ENCODE measurements at regions not wholly inside any gene's neighbourhood (a gene's known extent, or its start where the extent isn't known, plus 50 kb on each side); places are given as distances from the start of the nearest gene placed in this dataset.

DNA sequence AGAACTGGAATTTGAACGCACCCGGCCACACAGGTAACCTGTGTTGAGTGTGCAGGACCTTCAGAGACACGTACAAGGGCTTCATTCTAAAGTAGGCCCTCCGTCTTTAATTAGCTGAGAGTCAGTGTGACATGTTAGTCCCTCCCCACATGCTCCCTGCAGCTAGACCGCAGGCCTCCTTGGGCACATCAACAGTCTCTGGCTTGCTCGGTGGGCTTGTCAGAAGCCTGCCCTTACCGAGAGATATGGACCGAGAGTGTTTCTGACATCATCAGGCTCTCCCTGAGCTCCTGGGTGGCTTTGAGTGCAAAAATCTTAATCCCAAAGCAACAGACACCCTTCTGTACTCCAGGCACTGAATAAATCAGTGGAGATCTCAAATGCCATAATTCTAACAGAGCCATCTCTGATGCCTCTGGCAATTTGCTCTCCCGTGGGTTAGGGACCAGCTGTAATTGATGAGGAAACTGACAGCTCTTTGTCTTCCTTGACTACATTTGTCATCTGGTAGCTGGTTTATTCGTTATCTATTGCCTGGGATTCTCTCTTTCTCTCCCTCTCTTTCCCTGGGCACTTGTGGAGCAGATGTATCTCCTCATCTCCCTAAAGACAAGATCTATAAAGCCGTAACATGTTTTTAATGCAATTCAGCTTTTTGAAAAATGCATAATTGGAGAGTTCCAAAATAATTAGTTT, 850.6 kb downstream of the TYW1 start:
- Mint-ChIP-seq H3K9me3 (peaks cover 39% of the 10 kb centered on the region), H3K27me3 (ENCODE audit: low read depth) (no peaks in the 10 kb centered on the region), H3K36me3 (ENCODE audit: low read depth) (no peaks in the 10 kb centered on the region), H3K4me3 (ENCODE audit: low read depth) (no peak overlapping the region), H3K27ac (no peak overlapping the region), H3K4me1 (ENCODE audit: low read depth) (no peaks in the 10 kb centered on the region)
- intact Hi-C loops (cut with micrococcal nuclease), result no loop called here
- DNase-seq (ENCODE audit: low spot score), result no peak

DNA sequence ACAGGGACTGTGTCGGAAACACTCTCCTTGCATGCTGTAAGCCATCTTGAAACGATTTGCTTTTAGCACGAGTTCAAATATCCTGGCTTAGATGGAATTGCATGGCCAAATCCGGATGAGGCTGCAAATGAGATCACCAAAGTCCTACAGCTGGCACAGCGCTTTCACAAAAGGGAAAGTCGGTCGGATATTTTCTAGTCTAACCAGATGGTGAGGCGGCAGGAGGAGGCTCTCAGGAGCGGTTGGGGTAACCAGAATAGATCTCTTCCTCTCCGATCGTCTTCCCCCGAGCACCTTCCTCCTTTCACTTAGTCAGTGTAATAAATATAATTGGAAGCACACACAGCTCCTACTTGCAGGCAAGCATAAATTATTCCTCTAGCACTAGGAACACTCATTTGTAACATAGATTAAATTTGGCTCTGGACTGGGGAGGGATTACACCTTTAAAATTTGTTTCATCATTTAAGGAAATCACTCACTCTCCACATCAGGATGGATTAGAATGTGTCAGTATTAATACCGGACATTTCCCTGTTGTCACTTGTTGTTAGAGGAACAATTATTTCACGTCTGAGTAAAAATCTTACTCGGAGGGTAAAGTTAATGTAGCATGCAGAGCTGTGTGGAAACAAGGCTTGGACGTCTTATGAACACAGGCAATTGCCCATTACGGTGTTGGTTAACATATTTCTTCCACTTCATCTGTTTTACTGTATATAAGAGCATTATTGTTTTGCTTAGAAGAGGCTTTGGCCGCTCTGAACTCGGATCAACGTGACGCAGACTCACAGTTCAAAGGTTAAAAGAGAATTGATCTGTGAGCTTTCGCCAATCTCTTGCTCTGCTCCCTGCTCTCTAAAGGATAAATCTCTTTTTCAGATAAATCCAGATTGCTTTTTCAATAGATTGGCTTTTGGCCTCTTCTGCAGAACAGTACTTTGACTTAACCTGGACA, 857.9 kb downstream of the TYW1 start:
- Mint-ChIP-seq H3K27ac (no peak overlapping the region), H3K4me3 (ENCODE audit: low read depth) (no peak overlapping the region), H3K36me3 (ENCODE audit: low read depth) (no peaks in the 10 kb centered on the region), H3K9me3 (peaks cover 61% of the 10 kb centered on the region), H3K27me3 (ENCODE audit: low read depth) (no peaks in the 10 kb centered on the region), H3K4me1 (ENCODE audit: low read depth) (no peaks in the 10 kb centered on the region)
- intact Hi-C loops (cut with micrococcal nuclease), result no loop called here
- no peak for DNase-seq (ENCODE audit: low spot score)

DNA sequence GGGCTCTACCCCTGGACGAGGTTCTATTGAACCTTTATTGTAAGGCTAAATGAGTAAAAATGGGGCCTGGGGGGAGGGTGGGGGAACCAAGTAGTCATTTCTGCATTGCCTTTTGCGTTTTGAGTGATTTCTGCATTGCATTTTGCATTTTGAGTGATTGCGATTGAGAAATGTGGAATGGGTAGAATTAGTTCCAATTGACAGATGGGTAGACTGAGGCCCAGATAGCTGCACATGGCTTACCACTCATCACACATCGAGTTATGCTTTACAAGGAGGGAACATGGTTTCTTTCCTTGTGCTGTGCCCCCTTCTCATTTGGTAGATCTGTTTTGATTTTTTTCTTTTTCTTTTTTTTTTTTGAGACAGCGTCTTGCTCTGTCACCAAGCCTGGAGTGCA, 858.7 kb downstream of the TYW1 start:
- H3K27ac Mint-ChIP-seq, result no peak overlapping the region
- H3K4me3 Mint-ChIP-seq (ENCODE audit: low read depth), result no peak overlapping the region
- H3K36me3 Mint-ChIP-seq (ENCODE audit: low read depth), result no peaks in the 10 kb centered on the region
- intact Hi-C loops (cut with micrococcal nuclease), result no loop called here
- H3K27me3 Mint-ChIP-seq (ENCODE audit: low read depth), result no peaks in the 10 kb centered on the region
- H3K4me1 Mint-ChIP-seq (ENCODE audit: low read depth), result no peaks in the 10 kb centered on the region
- peaks cover 61% of the 10 kb centered on the region for H3K9me3 Mint-ChIP-seq
- no peak for DNase-seq (ENCODE audit: low spot score)

DNA sequence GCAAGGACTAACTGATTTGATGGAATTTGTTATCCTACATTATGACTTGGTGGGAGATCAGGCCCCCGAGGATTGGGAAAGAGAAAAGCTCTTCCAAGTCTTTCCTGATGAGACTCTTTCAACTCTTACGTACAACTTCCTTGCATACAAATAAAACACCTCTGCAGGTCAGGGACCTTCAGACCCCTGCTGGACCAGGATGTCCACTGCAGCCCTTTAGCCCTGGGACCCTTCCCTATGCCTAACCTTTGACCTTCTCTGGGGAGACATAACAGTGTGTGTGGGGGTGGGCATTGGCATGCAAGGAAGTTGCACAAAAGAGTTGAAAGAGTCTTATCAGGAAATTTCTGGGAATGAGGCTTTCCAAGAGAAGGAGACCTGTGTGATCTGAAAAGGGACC, 859.4 kb downstream of the TYW1 start:
- Mint-ChIP-seq H3K36me3 (ENCODE audit: low read depth) (no peaks in the 10 kb centered on the region), H3K27ac (no peak overlapping the region), H3K4me3 (ENCODE audit: low read depth) (no peak overlapping the region), H3K27me3 (ENCODE audit: low read depth) (no peaks in the 10 kb centered on the region), H3K4me1 (ENCODE audit: low read depth) (no peaks in the 10 kb centered on the region), H3K9me3 (peaks cover 59% of the 10 kb centered on the region)
- intact Hi-C loops (cut with micrococcal nuclease), result no loop called here
- no peak for DNase-seq (ENCODE audit: low spot score)

DNA sequence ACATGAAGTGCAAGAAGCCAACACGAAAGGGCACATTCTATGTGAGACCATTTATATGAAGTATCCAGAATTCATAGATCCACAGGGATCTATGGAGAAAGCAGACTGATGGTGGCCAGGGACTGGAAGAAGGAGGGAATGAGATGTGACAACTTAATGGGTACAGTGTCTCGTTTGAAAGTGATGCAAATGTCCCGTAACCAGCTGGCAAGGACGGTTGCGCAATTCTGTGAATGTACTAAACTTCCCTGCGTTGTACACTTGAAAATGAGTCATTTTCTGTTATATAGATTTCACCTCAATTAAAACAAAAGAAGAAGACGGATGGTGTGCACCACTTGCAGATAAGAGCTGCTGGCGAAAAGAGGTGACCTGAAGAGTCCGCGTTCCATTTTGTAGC, 861.1 kb downstream of the TYW1 start:
- no peak overlapping the region for H3K27ac Mint-ChIP-seq
- H3K4me3 Mint-ChIP-seq (ENCODE audit: low read depth), result no peak overlapping the region
- no peak for DNase-seq (ENCODE audit: low spot score)
- intact Hi-C loops (cut with micrococcal nuclease), result no loop called here
- H3K36me3 Mint-ChIP-seq (ENCODE audit: low read depth), result no peaks in the 10 kb centered on the region
- H3K4me1 Mint-ChIP-seq (ENCODE audit: low read depth), result no peaks in the 10 kb centered on the region
- peaks cover 58% of the 10 kb centered on the region for H3K9me3 Mint-ChIP-seq
- no peaks in the 10 kb centered on the region for H3K27me3 Mint-ChIP-seq (ENCODE audit: low read depth)

DNA sequence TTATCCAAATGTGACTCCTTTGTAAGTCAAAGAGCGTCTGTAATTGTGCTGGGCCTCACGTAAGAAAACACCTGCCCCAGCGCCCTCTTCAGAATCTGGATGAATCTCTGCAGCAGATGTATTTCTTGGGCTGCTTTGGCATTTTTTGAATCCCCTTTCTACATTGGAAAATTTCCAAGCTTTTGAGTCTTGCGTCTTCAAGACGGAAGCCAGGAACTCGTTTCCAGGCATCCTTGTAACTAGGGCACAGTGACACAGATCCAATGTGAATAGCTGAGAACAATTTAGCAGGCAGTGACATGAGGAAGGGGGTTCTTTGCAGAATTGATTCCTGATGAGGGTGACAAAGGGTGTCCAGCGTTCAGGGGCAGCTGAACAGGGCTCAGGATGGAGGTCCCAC, 862.3 kb downstream of the TYW1 start:
- peaks cover 54% of the 10 kb centered on the region for H3K9me3 Mint-ChIP-seq
- intact Hi-C loops (cut with micrococcal nuclease), result no loop called here

DNA sequence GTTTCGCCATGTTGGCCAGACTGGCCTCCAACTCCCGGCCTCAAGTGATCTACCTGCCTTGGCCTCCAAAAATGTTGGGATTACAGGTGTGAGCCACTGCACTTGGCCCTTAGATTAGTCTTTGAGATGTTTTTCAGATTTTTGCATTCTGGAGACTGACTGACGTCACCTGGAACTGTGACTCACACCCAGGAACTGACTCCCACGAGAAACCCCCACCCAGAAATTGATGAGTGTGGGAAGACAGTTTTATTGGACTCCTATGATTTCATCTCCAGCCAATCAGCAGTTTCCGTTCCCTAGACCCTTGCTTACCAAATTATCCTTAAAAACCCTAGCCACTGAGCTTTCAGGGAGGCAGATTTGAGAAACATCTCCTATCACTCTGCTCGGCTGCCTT, 867.3 kb downstream of the TYW1 start:
- no peak for DNase-seq (ENCODE audit: low spot score)
- Mint-ChIP-seq H3K4me1 (ENCODE audit: low read depth) (no peaks in the 10 kb centered on the region), H3K27me3 (ENCODE audit: low read depth) (no peaks in the 10 kb centered on the region), H3K27ac (no peak overlapping the region), H3K9me3 (peaks cover 43% of the 10 kb centered on the region), H3K36me3 (ENCODE audit: low read depth) (no peaks in the 10 kb centered on the region), H3K4me3 (ENCODE audit: low read depth) (no peak overlapping the region)
- intact Hi-C loops (cut with micrococcal nuclease), result no loop called here

More for the DNA sequence above, 862.3 kb downstream of the TYW1 start:
- Mint-ChIP-seq H3K4me3 (ENCODE audit: low read depth) (no peak overlapping the region), H3K27me3 (ENCODE audit: low read depth) (no peaks in the 10 kb centered on the region), H3K27ac (no peak overlapping the region), H3K36me3 (ENCODE audit: low read depth) (no peaks in the 10 kb centered on the region), H3K4me1 (ENCODE audit: low read depth) (no peaks in the 10 kb centered on the region)
- no peak for DNase-seq (ENCODE audit: low spot score)

DNA sequence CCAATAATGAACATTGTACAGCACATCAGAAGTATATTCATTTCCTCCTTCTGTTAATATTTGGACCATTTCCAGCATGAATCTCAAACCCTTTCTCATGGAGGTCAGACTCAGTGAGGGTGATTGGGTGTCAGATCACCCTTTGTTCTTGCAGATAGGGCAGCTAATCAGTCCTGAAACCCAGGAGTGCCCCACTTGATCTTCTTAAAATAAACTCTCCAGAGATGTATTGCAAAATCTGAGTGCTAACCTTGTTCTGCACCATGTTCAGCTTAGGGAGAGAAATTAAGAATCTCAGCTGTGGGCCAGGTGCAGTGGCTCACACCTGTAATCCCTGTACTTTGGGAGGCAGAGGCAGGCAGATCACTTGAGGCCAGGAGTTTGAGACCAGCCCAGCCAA, 869.4 kb downstream of the TYW1 start:
- no peak overlapping the region for H3K27ac Mint-ChIP-seq
- no peaks in the 10 kb centered on the region for H3K27me3 Mint-ChIP-seq (ENCODE audit: low read depth)
- DNase-seq (ENCODE audit: low spot score), result no peak
- H3K36me3 Mint-ChIP-seq (ENCODE audit: low read depth), result peaks cover 3% of the 10 kb centered on the region
- H3K4me1 Mint-ChIP-seq (ENCODE audit: low read depth), result no peaks in the 10 kb centered on the region
- H3K9me3 Mint-ChIP-seq, result peaks cover 51% of the 10 kb centered on the region
- intact Hi-C loops (cut with micrococcal nuclease), result no loop called here
- H3K4me3 Mint-ChIP-seq (ENCODE audit: low read depth), result no peak overlapping the region

DNA sequence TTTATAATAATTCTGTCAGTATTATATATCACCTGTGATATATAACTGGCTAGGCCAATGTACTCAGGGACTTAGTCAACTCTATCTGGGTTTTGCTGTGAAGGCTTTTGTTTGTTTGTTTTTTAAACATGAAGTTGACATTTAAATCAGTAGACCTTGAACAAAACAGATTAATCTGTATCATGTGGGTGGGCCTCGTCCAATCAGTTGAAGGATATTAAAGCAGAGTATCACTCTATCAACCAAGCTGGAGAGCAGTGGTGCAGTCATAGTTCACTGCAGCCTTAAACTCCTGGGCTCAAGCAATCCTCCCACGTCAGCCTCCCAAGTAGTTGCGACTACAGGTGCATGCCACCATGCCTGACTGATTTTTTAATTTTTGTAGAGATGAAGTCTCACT, 870.2 kb downstream of the TYW1 start:
- H3K4me3 Mint-ChIP-seq (ENCODE audit: low read depth), result no peak overlapping the region
- peaks cover 49% of the 10 kb centered on the region for H3K9me3 Mint-ChIP-seq
- intact Hi-C loops (cut with micrococcal nuclease), result no loop called here
- H3K27me3 Mint-ChIP-seq (ENCODE audit: low read depth), result no peaks in the 10 kb centered on the region
- H3K4me1 Mint-ChIP-seq (ENCODE audit: low read depth), result no peaks in the 10 kb centered on the region
- peaks cover 3% of the 10 kb centered on the region for H3K36me3 Mint-ChIP-seq (ENCODE audit: low read depth)
- no peak overlapping the region for H3K27ac Mint-ChIP-seq
- no peak for DNase-seq (ENCODE audit: low spot score)

DNA sequence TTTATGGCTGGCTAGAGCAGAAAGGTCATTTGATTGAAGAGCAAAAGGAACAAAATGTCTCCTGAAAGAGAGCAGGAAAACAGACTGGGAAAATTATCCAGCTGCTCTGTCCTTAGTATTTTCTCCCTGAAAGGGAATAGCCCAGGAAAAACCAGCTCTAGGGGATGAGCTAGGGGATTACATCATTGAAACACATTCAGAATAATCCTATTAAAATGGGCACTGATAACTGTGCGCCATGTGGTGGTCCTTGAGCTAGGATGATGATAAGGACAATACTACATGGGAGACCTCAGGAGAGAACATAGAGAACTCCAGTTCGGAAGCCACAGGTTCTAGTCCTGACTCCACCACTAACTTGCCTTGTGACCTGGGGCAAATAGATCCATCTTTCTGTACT, 873.8 kb downstream of the TYW1 start:
- Mint-ChIP-seq H3K4me3 (ENCODE audit: low read depth) (no peak overlapping the region), H3K27me3 (ENCODE audit: low read depth) (no peaks in the 10 kb centered on the region), H3K9me3 (peaks cover 34% of the 10 kb centered on the region), H3K4me1 (ENCODE audit: low read depth) (no peaks in the 10 kb centered on the region), H3K36me3 (ENCODE audit: low read depth) (peaks cover 3% of the 10 kb centered on the region), H3K27ac (no peak overlapping the region)
- intact Hi-C loops (cut with micrococcal nuclease), result no loop called here
- DNase-seq (ENCODE audit: low spot score), result no peak

DNA sequence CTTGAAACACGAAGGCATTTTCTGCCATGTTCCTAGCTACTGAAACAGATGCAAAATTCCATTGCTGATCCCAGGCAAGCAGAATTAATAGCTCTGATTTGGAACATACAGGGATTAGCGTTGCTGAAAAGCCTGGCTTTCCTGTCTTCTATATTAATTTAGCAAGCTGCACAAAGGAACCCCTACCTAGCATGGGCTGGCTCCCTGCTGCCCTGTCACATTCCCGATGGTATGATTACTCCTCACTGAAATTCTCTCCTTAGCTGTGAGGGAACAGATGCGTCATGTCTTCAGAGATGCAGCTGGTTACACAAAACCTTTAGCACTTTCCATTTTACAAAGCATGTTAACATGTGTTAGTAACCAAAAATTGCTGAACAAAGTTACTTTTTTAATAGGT, 878.9 kb downstream of the TYW1 start:
- intact Hi-C loops (cut with micrococcal nuclease), result no loop called here

DNA sequence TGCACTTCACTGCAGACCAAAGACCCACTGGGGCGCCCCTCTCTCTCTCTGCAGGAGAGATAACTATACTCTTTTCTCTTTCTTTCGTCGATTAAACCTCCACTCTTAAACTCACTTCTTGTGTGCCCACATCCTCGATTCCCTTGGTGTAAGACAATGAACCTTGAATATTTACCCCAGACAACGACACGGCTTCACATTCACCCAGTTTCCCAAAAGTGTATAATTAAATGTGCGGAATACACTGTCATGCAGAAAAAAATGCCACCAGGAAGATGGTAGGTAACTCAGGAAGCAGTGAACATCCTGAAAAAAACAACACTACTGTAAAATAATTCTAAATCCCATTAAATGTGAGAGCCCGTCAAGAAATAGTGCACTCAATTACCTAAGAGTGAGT, 882.2 kb downstream of the TYW1 start:
- Mint-ChIP-seq H3K27ac (no peak overlapping the region), H3K4me3 (ENCODE audit: low read depth) (no peak overlapping the region), H3K36me3 (ENCODE audit: low read depth) (no peaks in the 10 kb centered on the region), H3K9me3 (peaks cover 60% of the 10 kb centered on the region), H3K27me3 (ENCODE audit: low read depth) (no peaks in the 10 kb centered on the region), H3K4me1 (ENCODE audit: low read depth) (no peaks in the 10 kb centered on the region)
- DNase-seq (ENCODE audit: low spot score), result no peak
- intact Hi-C loops (cut with micrococcal nuclease), result no loop called here

More for the DNA sequence above, 878.9 kb downstream of the TYW1 start:
- Mint-ChIP-seq H3K9me3 (peaks cover 51% of the 10 kb centered on the region), H3K36me3 (ENCODE audit: low read depth) (no peaks in the 10 kb centered on the region), H3K4me1 (ENCODE audit: low read depth) (no peaks in the 10 kb centered on the region), H3K27me3 (ENCODE audit: low read depth) (no peaks in the 10 kb centered on the region), H3K4me3 (ENCODE audit: low read depth) (no peak overlapping the region), H3K27ac (no peak overlapping the region)
- no peak for DNase-seq (ENCODE audit: low spot score)

DNA sequence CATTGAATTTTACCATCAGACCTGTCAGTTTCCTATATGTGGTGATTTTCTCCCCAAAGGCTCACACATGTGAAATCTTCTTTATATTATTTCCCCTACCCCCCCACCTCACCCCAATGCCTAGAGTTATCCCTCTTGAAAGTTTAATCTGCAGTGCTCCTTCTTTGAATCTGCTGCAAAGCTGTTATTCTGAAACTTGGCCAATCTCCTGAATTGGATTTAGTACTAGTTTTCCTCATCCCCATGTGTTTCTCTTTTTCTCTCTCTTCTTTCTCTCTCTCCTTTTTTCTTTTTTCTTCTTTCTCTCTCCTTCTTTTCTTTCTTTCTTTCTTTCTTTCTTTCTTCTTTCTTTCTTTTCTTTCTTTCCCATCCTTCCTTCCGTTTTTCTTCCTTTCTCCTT, 886.2 kb downstream of the TYW1 start:
- Mint-ChIP-seq H3K36me3 (ENCODE audit: low read depth) (no peaks in the 10 kb centered on the region), H3K27me3 (ENCODE audit: low read depth) (no peaks in the 10 kb centered on the region), H3K4me1 (ENCODE audit: low read depth) (no peaks in the 10 kb centered on the region), H3K27ac (no peak overlapping the region), H3K9me3 (peaks cover 59% of the 10 kb centered on the region), H3K4me3 (ENCODE audit: low read depth) (no peak overlapping the region)
- DNase-seq (ENCODE audit: low spot score), result no peak
- intact Hi-C loops (cut with micrococcal nuclease), result no loop called here
